Pulmonary artery endothelial cell (primary cell): ENCODE measurements at regions not wholly inside any gene's neighbourhood (a gene's known extent, or its start where the extent isn't known, plus 50 kb on each side); places are given as distances from the start of the nearest gene placed in this dataset.
"Not testable (repeated sequence)": the region's sequence is repeated elsewhere in the genome, so short reads cannot be mapped to it uniquely, and the experiment has no call there.

Experiments used
- DNase-seq: peaks from one replicate; pipeline ENCODE4 v3.0.0-alpha.2; 2011; ENCODE audit warnings: low read depth, low spot score

GRCh38 chr21:26331205-26331980, 160.8 kb upstream of the APP start:
- DNase-seq, result no peak

GRCh38 chr21:26320596-26320995, 150.0 kb upstream of the APP start:
- no peak for DNase-seq

- no peak for DNase-seq
These were observed 137.1 kb upstream of the APP start for GRCh38 chr21:26307640-26308039.

- no peak for DNase-seq
These were observed 127.3 kb upstream of the APP start for GRCh38 chr21:26297851-26298250.

GRCh38 chr21:26293141-26293946, 122.8 kb upstream of the APP start:
- no peak for DNase-seq

GRCh38 chr21:26288026-26288425, 117.5 kb upstream of the APP start:
- DNase-seq, result no peak

- no peak for DNase-seq
These were observed 114.0 kb upstream of the APP start for GRCh38 chr21:26284531-26284930.

- no peak for DNase-seq
These were observed 111.5 kb upstream of the APP start for GRCh38 chr21:26282058-26282457.

- DNase-seq, result no peak
These were observed 110.9 kb upstream of the APP start for GRCh38 chr21:26281506-26281905.

- DNase-seq, result no peak
These were observed 110.2 kb upstream of the APP start for GRCh38 chr21:26280775-26281174.

GRCh38 chr21:26280148-26280547, 109.6 kb upstream of the APP start:
- DNase-seq, result no peak

GRCh38 chr21:26275801-26276200, 105.2 kb upstream of the APP start:
- no peak for DNase-seq

GRCh38 chr21:26273686-26274313, 103.2 kb upstream of the APP start:
- DNase-seq, result no peak

GRCh38 chr21:26267389-26267788, 96.8 kb upstream of the APP start:
- no peak for DNase-seq

GRCh38 chr21:26246073-26246472, 75.5 kb upstream of the APP start:
- DNase-seq, result no peak

GRCh38 chr21:26245428-26245827, 74.9 kb upstream of the APP start:
- no peak for DNase-seq

GRCh38 chr21:26238646-26239045, 68.1 kb upstream of the APP start:
- no peak for DNase-seq

GRCh38 chr21:26236281-26236680, 65.7 kb upstream of the APP start:
- DNase-seq, result no peak

GRCh38 chr21:26233297-26233696, 62.7 kb upstream of the APP start:
- not testable (repeated sequence) for DNase-seq

- DNase-seq, result not testable (repeated sequence)
These were observed 61.9 kb upstream of the APP start for GRCh38 chr21:26232491-26232890.

- DNase-seq, result no peak
These were observed 56.6 kb upstream of the APP start for GRCh38 chr21:26227130-26227529.

- DNase-seq, result no peak
These were observed 56.2 kb upstream of the APP start for GRCh38 chr21:26226724-26227123.
